GM12874 (cell line): ENCODE measurements at regions not wholly inside any gene's neighbourhood (a gene's known extent, or its start where the extent isn't known, plus 50 kb on each side); places are given as distances from the start of the nearest gene placed in this dataset.

Experiments used
- TF ChIP-seq, protein P1 (sequence below): IDR thresholded peaks from 2 replicates; pipeline ENCODE4 v1.5.1; 2011; ENCODE audit warnings: low read depth, mild to moderate bottlenecking, control low read depth, low read length, moderate library complexity; ENCODE audit not compliant: insufficient read depth

GRCh38 chr3:55296030-55296429 is 191.1 kb downstream of the WNT5A start:
- TF ChIP-seq, protein P1, sequence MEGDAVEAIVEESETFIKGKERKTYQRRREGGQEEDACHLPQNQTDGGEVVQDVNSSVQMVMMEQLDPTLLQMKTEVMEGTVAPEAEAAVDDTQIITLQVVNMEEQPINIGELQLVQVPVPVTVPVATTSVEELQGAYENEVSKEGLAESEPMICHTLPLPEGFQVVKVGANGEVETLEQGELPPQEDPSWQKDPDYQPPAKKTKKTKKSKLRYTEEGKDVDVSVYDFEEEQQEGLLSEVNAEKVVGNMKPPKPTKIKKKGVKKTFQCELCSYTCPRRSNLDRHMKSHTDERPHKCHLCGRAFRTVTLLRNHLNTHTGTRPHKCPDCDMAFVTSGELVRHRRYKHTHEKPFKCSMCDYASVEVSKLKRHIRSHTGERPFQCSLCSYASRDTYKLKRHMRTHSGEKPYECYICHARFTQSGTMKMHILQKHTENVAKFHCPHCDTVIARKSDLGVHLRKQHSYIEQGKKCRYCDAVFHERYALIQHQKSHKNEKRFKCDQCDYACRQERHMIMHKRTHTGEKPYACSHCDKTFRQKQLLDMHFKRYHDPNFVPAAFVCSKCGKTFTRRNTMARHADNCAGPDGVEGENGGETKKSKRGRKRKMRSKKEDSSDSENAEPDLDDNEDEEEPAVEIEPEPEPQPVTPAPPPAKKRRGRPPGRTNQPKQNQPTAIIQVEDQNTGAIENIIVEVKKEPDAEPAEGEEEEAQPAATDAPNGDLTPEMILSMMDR = no peak

DNA sequence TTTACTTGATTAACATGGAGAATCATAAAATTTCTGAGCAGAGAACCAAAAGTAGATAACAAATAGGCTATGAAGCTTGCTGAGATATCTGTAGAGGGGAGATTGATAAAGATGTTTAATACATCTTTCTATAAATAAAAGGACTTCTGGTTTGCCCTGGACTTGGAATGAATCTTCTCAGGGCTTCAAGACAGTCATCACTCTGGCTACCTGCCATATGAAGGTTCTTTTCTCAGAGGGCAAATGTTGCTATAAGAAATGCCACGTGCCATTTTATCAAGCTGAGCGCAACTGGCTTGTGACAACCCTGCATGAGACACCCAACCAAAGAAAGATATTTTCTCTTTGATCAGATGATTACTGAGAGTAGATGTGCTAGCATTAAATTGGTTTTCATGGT is 192.5 kb downstream of the WNT5A start:
- TF ChIP-seq, protein P1 = no peak

DNA sequence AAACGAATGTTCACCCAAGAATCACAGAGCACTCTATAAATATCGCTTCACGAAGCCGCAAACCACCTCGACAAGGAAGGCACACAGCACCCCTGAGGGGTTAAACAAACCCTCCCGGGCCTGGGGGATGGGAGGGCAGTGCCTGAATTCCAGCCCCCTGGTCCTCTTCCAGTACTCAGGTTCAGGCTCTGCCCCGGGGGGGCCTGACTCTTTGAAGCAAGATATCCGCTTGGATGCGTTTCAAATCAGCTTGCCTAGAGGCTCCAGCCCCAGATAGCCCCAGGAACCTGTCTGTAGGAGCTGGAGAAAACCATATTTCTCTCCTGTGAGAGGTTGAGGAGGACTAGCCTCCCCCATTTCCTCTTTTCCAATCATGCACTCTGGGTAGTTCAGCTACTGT is 194.7 kb downstream of the WNT5A start:
- TF ChIP-seq, protein P1 = no peak

DNA sequence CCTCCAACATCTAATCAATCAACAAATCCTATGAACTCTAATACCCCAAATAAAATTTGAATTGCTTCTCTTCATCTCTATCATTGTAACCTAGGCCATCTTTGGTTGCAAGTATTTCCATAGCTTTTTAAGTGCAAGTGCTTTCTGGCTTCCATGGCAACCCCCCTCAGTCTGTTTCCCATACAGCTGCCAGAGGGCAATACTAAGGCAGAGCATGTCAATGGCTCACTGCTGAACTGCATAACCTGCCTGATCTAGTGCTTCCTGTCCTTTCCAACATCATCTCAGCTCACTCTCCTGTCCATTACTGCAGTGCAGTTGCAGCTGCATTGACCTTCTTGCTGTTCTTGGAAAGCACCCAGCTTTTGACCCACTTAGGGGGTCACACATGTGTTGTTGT is 198.4 kb downstream of the WNT5A start:
- TF ChIP-seq, protein P1 = no peak

- TF ChIP-seq, protein P1 = no peak
Observed at GRCh38 chr3:55286693-55287092, 200.4 kb downstream of the WNT5A start.

- TF ChIP-seq, protein P1 = no peak
Observed at GRCh38 chr3:55285156-55285555, 201.9 kb downstream of the WNT5A start.

- TF ChIP-seq, protein P1 = no peak
Observed at GRCh38 chr3:55283441-55283925, 203.6 kb downstream of the WNT5A start.
